Stimulated activated CD4-positive, alpha-beta T cell treated with anti-CD3 and anti-CD28 coated beads, Interleukin-1b, Interleukin-23, amount 100 ng/mL, for 1 hour (primary cell): ENCODE measurements at regions not wholly inside any gene's neighbourhood (a gene's known extent, or its start where the extent isn't known, plus 50 kb on each side); places are given as distances from the start of the nearest gene placed in this dataset.
"Not testable (repeated sequence)": the region's sequence is repeated elsewhere in the genome, so short reads cannot be mapped to it uniquely, and the experiment has no call there.

Experiments
- DNase-seq, 2 donors: peaks; one replicate each; pipeline ENCODE4 v3.0.0-alpha.2; 2020; ENCODE audit warnings: low read depth in 2 of 2

GRCh38 chr17:43345515-43345914, 53.3 kb upstream of the ARL4D start:
- not testable (repeated sequence) for DNase-seq

- no peak for DNase-seq
These were observed 54.1 kb upstream of the ARL4D start for GRCh38 chr17:43344685-43345084.

DNA sequence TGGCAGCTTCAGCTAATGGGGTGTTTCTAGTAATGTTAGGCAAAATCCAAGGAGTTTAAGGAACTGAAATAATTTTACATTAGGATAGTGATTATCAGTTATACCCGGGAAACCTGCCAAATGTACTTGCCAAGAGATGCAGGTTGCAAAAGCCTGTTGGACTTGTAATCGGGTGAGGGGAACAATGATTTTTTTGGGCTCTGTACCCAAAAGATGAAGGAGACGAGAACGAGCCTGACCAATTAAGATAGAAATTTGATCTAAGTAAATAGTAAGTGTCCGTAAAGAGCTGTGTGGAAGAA, 56.3 kb upstream of the ARL4D start:
- DNase-seq: no peak

DNA sequence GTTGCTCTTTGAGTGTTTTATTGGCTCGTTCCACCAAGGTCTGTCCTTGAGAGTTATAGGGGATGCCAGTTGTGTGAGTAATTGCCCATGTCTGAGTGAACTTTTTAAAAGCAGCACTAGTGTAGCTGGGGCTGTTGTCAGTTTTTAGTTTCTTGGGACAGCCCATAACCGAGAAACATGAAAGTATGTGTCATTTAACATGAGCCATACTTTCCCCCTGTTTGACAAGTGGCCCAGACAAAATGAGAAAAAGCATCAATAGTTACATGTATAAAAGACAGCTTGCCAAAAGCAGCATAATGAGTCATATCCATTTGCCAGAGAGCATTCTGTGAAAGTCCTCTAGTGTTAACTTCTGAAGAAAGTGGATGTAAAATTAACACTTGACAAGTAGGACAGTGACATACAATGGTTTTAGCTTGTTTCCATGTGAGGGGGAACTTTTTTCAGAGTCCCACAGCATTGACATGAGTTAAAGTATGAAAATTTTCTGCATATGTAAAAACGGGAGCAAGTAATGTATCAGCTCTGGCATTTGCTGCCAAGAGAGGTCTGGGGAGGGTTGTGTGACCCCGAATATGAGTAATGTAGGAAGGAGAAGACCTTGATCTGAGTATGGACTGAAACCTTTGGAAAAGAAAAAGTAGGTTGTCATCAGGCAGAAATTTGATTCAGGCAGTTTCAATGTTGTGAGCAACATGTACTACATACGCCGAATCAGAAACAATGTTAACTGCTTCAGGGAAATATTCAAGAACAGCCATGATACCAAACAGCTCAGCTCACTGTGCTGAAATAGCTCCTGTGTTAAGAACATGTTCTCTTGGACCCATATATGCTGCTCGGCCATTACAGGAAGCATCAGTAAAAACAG, 56.8 kb upstream of the ARL4D start:
- no peak for DNase-seq

- DNase-seq: peak; percentile 19 to 33
These were observed 59.8 kb upstream of the ARL4D start for GRCh38 chr17:43338886-43339516.

DNA sequence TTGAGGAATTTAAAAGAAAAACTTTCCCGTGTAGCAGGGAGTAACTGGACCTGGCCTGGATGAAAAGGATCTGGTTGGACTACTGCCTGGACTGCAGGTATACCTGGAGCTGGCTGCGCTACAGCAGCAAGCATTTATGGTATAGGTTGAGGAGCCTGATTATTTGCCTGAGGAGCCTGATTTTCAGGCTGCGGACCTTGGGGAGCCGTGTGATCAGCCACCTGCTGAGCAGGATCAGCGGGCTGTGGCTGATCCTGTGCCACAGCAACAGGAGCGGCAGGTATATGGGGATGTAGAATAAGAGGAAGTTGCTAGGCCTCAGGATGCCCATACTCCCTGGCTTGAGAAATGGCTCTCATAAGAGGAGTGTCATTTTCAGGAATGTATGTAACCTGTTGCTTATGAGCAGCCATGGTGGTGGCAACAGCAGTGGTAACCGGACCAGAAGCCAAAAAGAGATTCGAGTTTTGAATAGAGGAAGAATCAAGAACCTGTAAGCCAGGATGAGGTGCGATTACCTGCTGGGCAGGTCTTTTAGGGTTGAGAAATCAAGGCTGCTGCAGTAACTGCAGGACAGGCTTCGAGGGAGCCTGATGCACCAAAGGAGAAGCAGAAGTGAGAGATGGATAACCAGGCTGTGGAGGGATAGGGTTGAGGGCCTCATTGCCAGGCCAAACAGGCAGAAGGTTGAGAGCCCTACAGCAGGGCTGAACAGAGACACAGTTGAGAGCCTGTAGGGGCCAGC, 60.9 kb upstream of the ARL4D start:
- no peak for DNase-seq

- no peak for DNase-seq
These were observed 63.9 kb upstream of the ARL4D start for GRCh38 chr17:43334738-43335402.

DNA sequence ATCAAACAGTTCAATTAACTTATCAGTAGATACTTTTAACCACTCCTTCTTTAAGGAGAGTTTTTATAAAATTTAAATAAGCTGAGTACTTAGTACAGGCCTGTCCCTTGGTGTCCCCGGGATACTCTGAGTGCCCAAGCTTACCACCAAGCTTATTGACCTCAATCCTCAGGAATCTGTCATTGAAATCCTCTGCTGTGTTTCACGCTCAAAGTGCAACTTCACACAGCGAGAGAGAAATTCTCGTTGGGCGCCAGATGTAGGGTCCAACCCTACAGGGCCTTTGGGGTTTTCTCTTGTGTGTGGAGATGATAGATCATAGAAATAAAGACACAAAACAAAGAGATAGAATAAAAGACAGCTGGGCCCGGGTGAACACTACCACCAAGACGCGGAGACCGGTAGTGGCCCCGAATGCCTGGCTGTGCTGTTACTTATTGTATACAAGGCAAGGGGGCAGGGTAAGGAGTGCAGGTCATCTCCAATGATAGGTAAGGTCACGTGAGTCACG, 65.3 kb upstream of the ARL4D start:
- DNase-seq: no peak

GRCh38 chr17:43332230-43332629, 66.6 kb upstream of the ARL4D start:
- no peak for DNase-seq

DNA sequence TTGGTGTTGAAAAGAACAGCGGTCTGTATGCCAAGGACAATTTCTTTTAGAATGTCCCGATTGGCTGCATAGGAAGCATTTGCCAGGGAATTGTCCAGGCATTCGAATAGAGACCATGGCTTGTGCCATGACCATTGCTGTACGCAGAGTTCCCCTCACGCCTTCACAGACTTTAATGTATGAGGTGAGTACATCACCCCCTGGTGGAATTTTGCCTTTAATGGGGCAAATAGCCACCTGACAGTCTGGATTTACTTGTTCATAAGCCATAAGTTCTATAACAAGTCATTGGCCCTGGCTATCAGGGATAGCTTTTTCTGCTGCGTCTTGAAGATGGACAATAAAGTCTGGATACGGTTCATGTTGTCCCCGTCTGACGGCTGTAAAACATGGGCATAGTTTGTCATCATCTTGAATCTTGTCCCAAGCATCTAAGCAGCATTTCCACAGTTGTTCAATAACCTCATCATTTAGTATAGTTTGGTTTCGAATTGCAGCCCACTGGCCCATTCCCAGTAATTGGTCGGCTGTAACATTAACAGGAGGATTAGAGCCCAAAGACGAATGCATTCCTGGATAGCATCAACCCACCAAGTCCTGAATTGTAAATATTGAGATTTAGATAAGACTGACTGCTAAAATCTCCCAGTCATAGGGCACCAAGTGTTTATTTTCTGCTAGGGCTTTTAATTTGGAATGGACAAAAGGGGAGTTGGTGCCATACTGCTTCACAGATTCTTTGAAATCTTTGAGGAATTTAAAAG, 67.7 kb upstream of the ARL4D start:
- no peak for DNase-seq

- DNase-seq: no peak
These were observed 69.6 kb upstream of the ARL4D start for GRCh38 chr17:43329183-43329582.

DNA sequence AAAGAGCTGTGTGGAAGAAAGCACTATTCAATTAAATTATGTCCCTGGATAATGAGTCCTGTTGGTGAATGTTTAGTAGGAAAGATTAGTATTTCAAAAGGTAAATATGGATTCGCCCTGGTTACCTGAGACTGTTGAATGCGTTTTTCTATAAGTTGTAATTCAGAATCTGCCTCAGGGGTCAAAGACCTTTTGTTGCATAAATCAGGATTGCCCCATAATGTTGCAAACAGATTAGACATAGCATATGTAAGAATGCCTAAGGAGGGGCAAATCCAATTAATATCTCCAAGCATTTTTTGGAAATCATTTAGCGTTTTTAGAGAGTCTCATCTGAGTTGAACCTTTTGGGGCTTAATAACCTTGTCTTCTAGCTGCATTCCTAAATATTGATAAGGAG, 70.1 kb upstream of the ARL4D start:
- DNase-seq: no peak

- DNase-seq: no peak
These were observed 70.9 kb upstream of the ARL4D start for GRCh38 chr17:43327834-43328420.

DNA sequence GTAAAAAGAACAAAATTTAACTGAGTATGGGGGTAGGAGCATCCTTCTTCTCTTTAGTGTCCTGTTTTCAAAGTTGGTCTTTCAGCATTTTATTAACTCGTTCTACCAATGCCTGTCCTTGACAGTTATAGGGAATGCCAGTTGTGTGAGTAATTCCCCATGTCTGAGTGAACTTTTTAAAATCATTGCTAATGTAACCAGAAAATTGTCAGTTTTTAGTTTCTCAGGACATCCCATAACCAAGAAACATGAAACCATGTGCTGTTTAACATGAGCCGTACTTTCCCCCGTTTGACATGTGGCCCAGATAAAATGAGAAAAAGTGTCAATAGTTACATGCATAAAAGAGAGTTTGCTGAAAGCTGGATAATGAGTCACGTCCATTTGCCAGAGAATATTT, 71.4 kb upstream of the ARL4D start:
- no peak for DNase-seq

DNA sequence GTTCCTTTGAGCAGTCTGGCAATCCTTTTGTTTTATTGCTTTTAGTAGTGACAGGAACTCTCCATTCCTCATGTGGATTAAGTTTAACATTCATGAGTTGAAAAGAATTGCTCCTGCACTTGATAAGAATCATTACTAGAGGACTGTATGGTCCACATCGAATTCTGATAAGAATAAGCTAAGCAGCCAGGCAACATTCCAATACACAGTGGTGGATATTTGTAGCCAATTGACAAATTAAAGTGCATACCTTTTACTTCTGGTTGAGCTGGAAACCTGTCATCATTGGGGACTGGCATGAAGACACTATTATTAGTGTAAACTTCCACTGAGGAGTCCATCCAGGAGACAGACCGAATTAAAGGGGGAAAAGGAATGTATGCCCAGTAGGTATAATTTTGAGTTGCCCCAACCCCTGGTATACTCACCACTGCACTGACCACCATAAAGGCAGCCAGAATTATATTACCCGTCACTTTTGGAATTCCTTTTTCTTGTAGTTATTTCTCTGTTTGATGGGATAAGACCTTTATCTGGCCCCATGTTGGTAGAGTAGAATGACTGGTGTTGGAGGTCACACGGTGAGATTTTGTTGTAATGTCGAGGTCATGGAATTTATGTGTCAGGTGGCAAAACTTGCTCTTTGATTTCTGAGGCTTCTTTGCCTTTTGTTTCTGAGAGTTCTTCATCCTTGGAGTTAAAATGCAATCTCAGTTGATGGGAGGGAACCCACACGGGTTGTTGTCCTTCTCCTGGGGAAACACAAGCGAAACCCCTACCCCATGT, 72.1 kb upstream of the ARL4D start:
- DNase-seq: no peak

GRCh38 chr17:43324205-43324893, 74.4 kb upstream of the ARL4D start:
- DNase-seq: no peak

- no peak for DNase-seq
These were observed 79.3 kb upstream of the ARL4D start for GRCh38 chr17:43319293-43320124.

DNA sequence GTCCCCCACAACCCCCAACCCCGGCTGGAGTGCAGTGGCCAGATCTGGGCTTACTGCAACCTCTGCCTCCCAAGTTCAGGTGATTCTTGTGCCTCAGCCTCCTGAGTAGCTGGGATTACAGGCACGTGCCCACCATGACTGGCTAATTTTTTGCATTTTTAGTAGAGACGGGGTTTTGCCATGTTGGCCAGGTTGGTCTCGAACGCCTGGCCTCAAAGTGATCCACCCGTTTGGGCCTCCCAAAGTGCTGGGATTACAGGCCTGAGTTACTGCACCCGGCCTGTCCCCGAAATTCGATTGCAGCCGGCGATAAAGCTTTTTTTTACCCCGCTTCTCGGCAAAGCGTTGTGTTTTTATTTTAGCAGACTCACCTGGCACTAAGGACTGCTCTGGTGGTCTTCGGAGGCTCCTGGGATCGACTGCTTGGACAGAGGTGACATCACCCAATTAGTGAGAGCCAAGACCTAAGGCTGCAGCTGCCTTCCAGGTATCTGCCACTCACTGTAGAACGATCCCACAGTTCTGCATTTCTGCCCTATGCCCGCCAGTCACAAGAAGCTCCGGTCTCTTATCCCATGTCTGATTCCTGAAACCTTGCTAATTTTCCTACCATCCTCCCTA, 82.2 kb upstream of the ARL4D start:
- DNase-seq: no peak
